ENCODE measurements at regions not wholly inside any gene's neighbourhood (a gene's known extent, or its start where the extent isn't known, plus 50 kb on each side); places are given as distances from the start of the nearest gene placed in this dataset.
A peak's percentile ranks its signal among the peaks of the same experiment; 100 is the strongest.

GRCh38 chrX:134737061-134737460 lies 59.9 kb downstream of the PABIR2 start:
- 62 to 71% methylated on average over 6 of the region's 6 CpGs for WGBS, 2 donors
- H3K4me1 ChIP-seq: no peaks in the 10 kb centered on the region
- no peaks in the 10 kb centered on the region for H3K36me3 ChIP-seq

GRCh38 chrX:134736356-134736755 lies 60.6 kb downstream of the PABIR2 start:
- no peak for FAIRE-seq

More at GRCh38 chrX:134737061-134737460, 59.9 kb downstream of the PABIR2 start:
- Histone ChIP-seq H3K27me3 (no peaks in the 10 kb centered on the region), H3K4me3 (no peak overlapping the region), H3K27ac (no peak overlapping the region), H3K9me3 (no peaks in the 10 kb centered on the region)
- ATAC-seq: peak in 1 of 4 donors; percentile 26
- intact Hi-C loops (cut with DNase I): no loop called here
- TF ChIP-seq CTCF (IDR thresholded peaks at IDR 0.05): no peak
- no peak for FAIRE-seq
- no peak for DNase-seq

GRCh38 chrX:134735015-134735414 lies 62.0 kb downstream of the PABIR2 start:
- Histone ChIP-seq H3K9me3 (no peaks in the 10 kb centered on the region), H3K36me3 (no peaks in the 10 kb centered on the region), H3K4me1 (no peaks in the 10 kb centered on the region), H3K27ac (no peak overlapping the region), H3K4me3 (no peak overlapping the region), H3K27me3 (no peaks in the 10 kb centered on the region)
- no peak for TF ChIP-seq CTCF (IDR thresholded peaks at IDR 0.05)
- 77 to 87% methylated on average over 2 of the region's 2 CpGs for WGBS, 2 donors
- DNase-seq: no peak
- no peak for FAIRE-seq
- intact Hi-C loops (cut with DNase I): no loop called here
- ATAC-seq: no peak

More at GRCh38 chrX:134736356-134736755, 60.6 kb downstream of the PABIR2 start:
- Histone ChIP-seq H3K9me3 (no peaks in the 10 kb centered on the region), H3K27me3 (no peaks in the 10 kb centered on the region), H3K36me3 (no peaks in the 10 kb centered on the region), H3K4me1 (no peaks in the 10 kb centered on the region), H3K4me3 (no peak overlapping the region), H3K27ac (no peak overlapping the region)
- intact Hi-C loops (cut with DNase I): no loop called here
- WGBS, 2 donors: 75 to 87% methylated on average over 7 of the region's 7 CpGs
- no peak for TF ChIP-seq CTCF (IDR thresholded peaks at IDR 0.05)
- DNase-seq (no peak), ATAC-seq (no peak)

DNA sequence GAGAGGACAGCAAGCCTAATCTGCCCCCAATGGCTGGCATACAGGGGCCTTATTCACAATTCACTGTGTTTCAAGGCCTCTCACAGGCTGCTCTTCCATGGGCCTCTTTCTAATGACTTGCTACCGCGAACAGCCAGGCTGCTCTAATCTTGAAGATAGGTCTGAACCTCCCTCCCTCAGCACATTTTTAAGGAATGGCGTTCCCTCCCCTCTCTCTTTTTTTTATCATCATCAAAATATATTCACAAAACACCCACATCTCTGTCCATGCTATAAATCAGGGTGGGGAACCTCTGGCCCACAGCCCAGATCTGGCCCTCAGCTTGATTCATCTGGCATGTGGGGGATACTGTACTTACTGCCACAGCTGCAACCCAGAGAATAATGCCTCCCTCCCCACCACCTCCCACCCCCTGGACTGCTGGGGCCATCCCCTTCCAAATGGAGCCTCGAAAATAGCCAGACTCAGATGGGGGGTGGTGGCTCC lies 62.5 kb downstream of the PABIR2 start:
- DNase-seq (no peak), FAIRE-seq (no peak), ATAC-seq (no peak)
- Histone ChIP-seq H3K27me3 (no peaks in the 10 kb centered on the region), H3K9me3 (no peaks in the 10 kb centered on the region), H3K27ac (no peak overlapping the region), H3K36me3 (no peaks in the 10 kb centered on the region), H3K4me1 (no peaks in the 10 kb centered on the region), H3K4me3 (no peak overlapping the region)
- WGBS, 2 donors: 73 to 84% methylated on average over 4 of the region's 4 CpGs
- intact Hi-C loops (cut with DNase I): no loop called here
- TF ChIP-seq CTCF (IDR thresholded peaks at IDR 0.05): no peak

GRCh38 chrX:134733591-134733990 lies 63.4 kb downstream of the PABIR2 start:
- Histone ChIP-seq H3K36me3 (no peaks in the 10 kb centered on the region), H3K9me3 (no peaks in the 10 kb centered on the region), H3K27me3 (no peaks in the 10 kb centered on the region), H3K27ac (no peak overlapping the region), H3K4me1 (no peaks in the 10 kb centered on the region), H3K4me3 (no peak overlapping the region)
- TF ChIP-seq CTCF (IDR thresholded peaks at IDR 0.05): no peak
- DNase-seq: no peak
- 35 to 45% methylated on average over 2 of the region's 2 CpGs for WGBS, 2 donors
- no peak for ATAC-seq
- FAIRE-seq: no peak
- intact Hi-C loops (cut with DNase I): no loop called here
